NCI-H2196 (cell line): ENCODE measurements at regions not wholly inside any gene's neighbourhood (a gene's known extent, or its start where the extent isn't known, plus 50 kb on each side); places are given as distances from the start of the nearest gene placed in this dataset.
"Not testable (repeated sequence)": the region's sequence is repeated elsewhere in the genome, so short reads cannot be mapped to it uniquely, and the experiment has no call there.

Experiments used
- DNase-seq: peaks from one replicate; lab custom pipeline; 2025; ENCODE audit not compliant: unreplicated experiment; lab: John Stamatoyannopoulos, UW

DNA sequence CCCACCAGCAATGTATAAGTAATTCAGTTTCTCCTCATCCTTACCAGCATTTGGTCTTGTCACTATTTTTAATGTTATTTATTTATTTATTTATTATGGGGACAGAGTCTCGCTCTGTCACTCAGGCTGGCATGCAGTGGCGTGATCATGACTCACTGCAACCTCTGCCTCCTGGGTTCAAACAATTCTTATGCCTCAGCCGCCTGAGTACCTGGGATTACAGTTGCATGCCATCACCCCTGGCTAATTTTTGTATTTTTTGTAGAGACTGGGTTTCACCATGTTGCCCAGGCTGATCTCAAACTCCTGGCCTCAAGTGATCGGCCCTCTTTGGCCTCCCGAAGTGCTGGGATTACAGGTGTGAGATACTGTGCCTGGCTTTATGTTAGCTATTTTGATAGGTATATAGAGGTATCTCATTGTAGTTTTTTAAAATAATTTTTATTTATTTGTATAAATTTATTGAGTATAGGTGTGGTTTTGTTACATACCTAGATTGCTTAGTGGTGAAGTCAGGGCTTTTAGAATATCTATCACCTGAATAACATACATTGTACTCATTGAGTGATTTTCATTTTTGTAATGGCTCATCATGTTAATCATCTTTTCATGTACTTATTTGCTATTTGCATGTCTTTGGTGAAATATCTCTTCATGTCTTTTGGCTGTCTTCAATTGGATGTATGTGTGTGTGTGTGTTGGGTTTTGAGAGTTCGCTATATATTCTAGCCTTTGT is 53.3 kb downstream of the TANC2 start:
- no peak for DNase-seq

DNA sequence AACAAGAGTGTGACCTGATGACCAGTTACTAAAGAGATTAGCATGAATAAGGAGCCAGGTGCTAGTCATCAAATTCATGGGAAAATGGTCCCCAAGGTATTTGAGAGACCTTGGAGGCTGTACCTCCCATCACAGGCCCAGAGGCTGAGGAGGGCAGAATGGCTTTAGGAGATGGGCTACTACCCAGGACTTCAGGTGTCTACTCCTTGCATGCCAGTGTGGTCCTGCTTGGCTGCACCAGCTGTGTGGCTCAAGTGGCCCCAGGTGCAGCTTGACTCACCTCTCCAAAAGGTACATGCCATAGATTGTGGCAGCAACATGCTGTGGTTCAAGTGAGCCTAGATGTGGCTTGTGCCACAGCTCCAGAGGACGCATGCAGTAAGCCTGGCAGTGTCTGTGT is 56.5 kb downstream of the TANC2 start:
- no peak for DNase-seq

DNA sequence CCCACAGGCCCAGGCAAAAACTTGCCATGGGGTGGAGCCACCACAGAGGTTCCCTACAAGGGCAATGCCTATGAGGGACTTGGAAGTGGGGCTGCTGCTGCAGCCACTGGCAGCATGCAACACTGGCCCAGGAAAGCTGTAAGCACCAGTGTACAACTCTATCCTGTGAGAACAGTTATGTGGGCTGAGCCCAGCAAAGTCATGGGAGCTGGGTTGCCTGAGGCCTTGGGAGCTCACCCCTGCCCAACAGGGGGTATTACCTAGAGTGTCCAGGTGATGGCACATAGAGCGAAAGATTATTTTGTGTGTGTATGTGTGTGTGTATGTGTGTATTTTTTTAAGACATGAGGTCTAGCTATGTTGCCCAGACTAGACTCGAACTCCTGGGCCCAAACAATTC is 57.0 kb downstream of the TANC2 start:
- DNase-seq: no peak

DNA sequence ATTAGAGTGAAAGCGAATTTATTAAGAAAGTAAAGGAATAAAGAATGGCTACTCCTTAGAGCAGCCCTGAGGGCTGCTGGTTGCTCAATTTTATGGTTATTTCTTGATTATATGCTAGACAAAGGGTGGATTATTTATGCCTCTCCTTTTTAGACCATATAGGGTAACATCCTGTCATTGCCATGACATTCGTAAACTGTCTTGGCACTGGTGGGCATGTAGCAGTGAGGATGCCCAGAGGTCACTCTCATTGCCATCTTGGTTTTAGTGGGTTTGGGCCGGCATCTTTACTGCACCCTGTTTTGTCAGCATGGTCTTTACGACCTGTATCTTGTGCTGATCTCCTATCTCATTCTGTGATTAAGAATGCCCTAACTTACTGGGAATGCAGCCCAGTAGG is 58.2 kb downstream of the TANC2 start:
- no peak for DNase-seq

DNA sequence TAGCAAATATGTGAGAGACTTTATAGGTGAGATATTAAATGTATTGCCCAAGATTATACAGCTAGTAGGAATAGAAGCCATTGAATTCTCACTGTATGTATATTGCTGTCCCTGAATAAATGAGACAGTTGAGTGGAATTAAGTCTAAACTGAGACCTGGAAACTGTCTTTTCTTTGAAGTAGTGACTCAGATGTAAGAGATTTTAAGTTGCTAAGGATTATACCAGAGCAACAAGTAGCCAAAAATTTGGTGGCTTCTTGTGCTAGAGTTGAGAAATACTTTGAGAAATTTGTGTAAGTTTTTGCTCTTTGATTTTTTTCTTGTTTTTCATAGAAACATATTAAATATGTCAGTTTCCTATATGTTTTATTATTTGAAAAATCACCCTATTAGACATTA is 58.7 kb downstream of the TANC2 start:
- DNase-seq: no peak

DNA sequence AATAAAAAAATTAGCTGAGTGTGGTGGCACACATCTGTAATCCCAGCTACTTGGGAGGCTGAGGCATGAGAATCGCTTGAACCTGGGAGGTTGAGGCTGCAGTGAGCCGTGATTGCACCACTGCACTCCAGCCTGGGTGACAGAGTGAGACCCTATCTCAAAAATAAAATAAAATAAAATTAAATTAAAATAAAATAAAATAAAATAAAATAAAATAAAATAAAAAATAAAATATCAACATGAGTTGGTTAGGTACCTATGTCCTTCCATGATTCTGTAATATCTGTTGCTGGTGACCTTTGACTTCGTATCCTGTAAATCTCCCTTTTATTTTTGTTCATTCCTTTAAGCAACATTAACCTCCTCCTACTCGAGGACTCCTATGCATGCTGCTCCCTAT is 59.6 kb downstream of the TANC2 start:
- DNase-seq: not testable (repeated sequence)

DNA sequence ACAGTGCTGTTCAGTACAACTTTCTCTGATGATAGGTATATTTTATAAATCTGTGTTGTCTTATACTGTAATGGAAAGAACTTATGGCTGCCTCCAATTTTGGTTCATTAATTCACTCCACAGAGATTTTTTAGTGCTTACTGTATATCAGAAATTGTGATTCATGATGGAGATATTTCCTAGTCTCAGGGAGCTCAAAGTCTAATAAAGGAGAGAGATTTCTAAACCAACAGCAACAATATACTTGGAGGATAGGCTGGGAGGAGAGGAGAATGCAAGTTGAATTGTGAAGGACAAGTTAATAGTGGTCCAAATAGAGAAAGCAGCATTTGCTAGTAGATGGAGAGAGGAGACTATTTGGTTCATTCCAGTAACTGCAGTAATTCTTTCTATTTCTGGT is 63.5 kb downstream of the TANC2 start:
- DNase-seq: no peak

DNA sequence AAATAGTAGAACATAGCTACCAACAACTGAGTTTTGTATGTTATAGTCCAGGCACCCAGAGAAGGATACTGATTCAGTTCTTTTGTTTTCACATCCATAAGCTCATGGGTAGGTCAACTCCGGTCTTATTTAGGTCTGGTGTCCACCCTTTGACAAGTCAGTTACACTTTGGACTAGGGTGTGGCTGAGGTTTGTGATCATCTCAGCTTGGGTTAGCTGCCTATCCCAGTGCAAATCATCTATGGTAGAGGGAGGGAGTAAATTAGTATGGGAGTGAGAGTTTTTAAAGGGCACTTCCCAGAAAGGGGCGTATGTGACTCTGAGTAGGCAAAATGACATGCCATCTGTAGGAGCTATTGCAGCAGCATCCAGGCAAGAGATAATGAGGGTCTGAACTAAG is 66.1 kb downstream of the TANC2 start:
- no peak for DNase-seq

DNA sequence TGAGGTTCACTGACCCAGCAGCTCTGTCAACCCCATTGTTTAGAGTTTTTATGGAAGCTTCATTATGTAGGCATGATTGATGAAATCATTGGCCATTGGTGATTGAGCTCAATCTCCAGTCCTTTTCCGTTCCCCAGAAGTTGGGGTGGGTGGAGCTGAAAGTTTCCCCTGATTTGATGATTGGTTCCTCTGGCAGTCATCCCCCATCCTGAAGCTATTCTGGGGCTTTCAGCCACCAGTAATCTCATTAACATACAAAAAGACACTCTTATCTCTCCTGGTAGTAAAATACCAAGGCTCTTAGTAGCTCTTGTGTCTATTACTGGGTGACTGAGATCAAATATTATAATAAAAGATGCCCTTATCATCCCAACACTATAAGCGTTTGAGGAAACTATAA is 67.1 kb downstream of the TANC2 start:
- DNase-seq: no peak

DNA sequence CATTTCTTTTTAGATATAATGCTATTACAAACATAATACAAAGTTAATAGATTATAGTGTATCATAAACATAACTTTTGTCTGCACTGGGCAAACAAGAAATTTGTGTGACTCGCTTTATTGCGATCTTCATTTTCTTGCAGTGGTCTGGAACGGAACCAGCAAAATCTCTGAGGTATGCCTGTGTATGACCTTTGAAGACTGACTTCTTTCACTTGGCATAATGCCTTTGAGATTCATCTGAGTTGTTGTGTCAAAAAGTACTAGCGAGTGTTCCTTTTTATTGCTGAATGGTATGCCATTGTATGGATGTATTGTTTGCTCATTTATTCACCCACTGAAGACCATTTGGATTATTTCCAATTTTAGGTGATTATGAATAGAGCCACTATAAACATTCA is 69.2 kb downstream of the TANC2 start:
- no peak for DNase-seq

DNA sequence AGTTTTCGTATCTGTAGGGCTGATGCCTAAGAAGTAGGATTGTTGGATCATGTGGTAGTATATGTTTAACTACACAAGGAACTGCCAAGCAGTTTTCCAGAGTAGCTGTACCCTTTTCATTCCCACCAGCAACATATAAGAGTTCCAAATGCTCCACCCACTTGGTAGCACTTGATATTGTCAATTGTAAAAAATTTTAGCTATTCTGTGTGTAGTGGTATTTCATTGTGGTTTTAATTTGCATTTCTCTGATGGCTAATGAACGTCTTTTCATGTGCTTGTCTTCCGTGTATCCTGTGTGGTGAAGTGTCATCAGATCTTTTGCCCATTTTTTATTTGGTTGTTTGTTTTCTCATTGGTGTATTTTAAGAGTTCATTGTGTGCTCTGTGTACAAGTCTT is 69.7 kb downstream of the TANC2 start:
- no peak for DNase-seq

DNA sequence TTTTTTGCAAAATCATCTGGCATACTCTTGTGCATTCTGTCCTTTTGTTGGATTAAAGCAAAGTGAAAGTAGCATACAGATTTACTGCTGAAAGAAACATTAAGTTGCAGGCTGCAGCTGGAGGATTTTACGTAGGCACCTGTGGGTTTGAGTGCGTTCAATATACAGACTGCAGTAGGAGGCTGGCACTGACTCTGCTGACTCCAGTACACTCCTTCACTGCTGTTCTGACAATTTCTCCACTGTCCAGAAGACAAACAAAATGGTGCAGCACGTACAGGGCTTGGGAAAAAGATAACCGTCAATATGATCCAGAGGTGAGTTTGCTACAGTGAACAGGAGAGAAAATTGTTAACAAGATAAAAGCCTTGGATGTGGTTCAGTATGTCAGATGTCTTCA is 73.3 kb downstream of the TANC2 start:
- no peak for DNase-seq

DNA sequence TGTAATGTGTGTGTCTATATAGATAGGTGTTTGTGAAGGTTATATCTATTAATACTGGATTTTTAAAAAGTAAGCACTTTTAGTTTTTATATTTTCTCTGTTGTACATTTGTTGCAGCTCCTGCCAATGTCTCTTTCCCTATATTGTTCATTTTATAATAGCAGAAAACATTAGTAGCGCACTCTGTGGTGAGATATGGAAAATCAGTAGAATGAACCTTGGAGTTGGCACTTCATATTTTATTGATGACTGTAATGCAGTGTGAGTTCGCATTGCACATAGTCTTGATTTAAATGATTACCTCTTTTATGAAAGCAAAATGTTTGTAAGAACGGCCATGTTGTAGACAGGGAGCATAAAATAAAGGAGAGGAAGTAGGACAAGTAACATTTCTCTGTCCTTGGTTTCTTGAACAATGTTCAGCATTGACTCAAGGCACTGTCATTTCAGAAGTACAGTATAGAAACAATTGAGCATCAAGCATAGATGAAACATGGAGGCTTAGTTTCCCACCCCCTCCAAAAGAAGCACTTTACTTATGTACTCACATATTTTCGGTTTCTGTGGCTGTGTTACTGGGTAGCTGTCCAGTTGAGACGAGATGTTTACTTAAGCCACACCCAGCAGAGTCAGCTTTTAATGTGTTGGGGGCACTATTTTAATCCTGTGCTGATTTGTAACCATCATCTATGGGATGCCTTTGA is 74.0 kb downstream of the TANC2 start:
- DNase-seq: no peak

DNA sequence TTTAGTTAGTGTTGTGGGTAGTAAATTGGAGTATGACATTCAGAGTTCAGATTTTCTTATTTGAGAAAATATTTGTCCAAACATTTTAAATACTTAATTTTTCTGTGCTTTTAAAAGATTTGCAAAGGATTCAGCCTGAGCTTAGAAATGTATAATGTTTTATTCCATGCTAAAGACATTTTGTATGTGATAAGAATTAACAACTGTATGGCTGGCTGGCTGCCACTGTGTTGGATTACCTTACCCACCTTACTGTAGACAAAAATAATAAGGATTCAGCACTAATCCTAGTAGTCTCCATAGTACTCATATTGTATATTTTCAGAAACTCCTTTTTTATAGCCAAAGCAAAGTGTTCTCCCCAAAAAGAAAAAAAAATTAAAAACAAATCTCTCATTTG is 74.8 kb downstream of the TANC2 start:
- DNase-seq: peak; percentile 6

DNA sequence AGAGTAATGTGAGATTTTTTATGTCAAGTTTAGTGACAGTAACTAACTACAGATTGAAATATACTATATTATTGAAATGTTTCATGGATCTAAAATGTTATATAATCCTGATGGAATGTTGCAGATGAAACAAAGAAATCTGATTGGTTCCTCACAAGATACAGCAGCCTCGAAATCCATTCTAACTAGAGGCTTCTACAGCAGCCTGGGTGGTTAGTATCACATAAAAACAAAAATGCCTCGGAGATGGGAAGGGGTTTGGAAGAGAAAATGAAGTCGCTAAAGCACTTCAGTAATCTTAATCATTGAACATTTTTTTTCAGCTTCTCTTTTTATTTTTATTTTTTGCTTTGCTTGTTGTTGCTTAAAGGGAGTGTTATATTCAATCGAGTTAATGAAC is 75.2 kb downstream of the TANC2 start:
- no peak for DNase-seq

DNA sequence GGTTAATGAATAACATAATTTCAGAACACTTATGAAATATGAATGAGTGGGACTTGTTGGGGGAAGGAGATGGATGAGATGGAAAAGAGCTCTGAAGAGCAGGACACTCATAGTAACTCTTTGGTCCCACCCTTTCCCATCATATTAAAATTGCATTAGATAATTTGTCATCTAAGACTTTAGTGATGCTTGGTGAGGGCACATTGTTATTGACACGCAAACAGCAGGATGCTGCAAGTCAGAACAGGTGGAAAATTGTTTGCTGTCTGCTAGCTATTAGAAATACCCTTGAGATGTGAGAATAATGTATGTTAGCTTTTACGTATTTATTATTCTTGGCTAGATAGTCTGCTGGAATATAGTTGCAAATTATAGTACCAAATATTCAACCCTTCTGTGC is 75.7 kb downstream of the TANC2 start:
- no peak for DNase-seq

DNA sequence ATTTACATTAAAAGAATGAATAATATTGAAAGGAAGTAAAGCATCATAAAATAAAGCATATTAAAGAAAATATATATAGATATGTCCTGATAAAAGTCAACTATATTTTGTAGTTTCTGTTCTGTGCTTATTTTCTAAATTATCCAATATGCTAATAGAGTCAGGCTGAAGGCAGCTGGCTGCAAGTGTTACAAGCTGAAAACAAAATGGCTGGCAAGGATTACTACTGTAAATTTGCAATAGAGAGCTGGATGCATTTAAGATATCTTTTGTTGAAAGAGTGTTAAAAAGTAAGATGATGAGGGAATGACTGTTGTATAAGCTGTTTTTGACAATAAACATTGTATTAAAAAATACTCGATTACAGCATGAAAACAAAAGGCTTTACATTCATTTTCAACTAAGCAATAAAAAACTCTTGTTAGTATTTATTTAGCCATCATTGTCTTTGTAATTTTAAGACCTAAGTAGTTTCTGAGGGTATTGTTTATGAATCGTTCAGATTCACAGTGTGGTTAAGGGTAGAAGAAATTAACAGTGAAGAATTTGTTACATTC is 76.3 kb downstream of the TANC2 start:
- DNase-seq: no peak

DNA sequence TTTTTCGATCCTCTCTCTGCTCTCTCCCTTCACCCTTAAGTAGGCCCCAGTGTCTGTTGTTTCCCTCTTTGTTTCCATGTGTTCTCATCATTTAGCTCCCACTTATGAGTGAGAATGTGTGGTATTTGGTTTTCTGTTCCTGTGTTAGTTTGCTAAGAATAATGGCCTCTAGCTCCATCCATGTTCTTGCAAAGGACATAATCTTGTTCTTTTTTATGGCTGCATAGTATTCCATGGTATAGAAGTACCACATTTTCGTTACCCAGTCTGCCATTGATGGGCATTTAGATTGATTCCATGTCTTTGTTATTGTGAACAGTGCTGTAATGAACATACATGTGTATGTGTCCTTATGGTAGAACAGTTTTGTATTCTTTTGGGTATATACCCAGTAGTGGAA is 91.5 kb downstream of the TANC2 start:
- DNase-seq: not testable (repeated sequence)

DNA sequence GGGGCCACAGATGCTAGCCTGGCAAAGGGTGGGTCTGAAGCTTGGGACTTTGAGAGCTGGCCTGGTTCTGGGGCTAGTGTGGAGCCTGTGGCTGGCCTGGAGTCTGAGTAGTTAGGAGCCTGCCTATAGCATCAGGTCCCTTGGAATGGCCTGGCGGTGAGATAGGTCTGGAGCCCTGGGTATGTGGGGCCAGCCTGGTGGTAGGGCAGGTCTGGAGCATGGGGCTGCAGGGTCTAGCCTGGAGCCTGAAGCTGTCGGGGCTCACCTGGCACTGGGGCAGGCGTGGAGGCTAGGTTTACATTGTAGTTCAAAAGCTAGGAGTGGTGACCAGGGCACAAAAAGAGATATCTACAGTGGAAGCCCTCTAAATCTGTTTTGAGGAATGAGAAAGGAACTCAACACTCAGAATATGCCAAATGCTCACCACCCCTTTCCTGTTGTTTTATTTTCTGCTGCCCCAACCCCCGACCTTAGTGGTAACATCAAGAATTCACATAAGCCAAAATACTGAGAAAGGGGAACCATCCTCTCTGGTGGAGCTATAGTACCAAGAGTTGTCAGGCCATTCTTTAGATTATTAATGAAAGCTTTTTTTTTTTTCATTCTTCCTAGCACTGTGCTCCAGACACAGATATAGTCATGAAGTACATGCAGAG is 100.3 kb downstream of the TANC2 start:
- no peak for DNase-seq

DNA sequence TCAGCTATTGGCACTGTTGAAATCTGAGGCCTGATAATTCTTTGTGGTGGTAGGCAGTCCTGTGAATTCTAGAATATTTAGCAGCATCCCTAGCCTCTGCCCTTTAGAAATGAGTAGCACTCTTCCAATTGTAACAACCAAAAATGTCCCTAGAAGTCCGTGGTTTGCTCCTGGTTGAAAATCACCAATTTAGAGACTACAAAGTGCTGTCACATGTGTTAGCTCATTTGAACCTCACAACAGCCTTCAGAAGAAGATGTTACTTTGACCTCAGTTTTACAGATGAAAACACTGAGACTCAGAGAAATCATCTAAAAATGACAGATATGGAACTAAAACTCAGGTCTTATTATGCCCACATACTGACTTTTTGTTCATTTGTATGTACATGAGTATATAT is 103.2 kb downstream of the TANC2 start:
- no peak for DNase-seq

DNA sequence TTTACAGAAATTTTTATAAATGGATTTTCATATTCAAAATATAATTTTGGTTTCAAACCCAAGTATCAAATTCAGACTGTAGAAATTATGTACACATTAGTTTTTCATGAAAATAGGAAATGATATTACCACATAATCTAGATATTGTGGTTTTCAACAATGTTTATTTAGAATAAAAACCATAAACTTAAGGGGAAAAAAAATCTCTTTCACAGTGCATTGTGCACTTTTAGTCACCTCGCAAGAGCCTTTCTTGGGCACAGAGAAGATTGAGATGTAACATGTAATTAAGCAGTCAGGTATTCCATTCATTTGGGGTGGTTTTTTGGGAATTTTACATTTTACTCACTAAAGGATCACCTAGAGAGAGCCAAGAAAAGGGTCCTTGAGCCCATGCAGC is 104.0 kb downstream of the TANC2 start:
- no peak for DNase-seq

DNA sequence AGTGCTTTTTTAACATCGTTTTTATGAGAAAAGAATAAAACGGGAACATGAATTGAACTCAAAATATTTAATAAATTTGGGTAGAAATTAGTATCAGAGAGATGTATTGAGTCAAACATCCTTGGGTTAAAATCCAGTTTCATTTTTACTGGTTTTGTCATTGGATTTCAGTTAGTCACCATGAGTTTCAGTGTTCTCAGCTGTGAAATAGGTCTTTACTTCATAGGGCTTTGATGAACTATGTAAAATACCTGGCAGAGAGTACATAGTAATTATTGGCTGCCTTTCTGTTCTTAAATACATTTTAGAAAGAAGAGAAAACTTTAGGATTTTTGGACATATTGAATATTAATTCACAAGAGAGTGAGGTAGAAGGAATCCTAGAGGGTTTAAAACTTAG is 105.8 kb downstream of the TANC2 start:
- DNase-seq: no peak
